OCI-LY1 (cell line): ENCODE measurements at regions not wholly inside any gene's neighbourhood (a gene's known extent, or its start where the extent isn't known, plus 50 kb on each side); places are given as distances from the start of the nearest gene placed in this dataset.

Source experiments
- H2AFZ ChIP-seq: fragments of 200-600 bp; sonication (generic), shearing (Covaris generic); 2 replicates; pipeline ENCODE4 v1.6.0; 2014; ENCODE audit warnings: antibody characterized with exemption, mild to moderate bottlenecking, low read length
- H3F3A ChIP-seq: fragments of 200-600 bp; sonication (generic), shearing (Covaris generic); 2 replicates; pipeline ENCODE4 v1.6.0; 2014; ENCODE audit warnings: mild to moderate bottlenecking, antibody characterized with exemption, low read length, moderate library complexity; ENCODE audit not compliant: insufficient read depth
- H3K27ac ChIP-seq: fragments of 200-600 bp; sonication (generic); 2 replicates; pipeline ENCODE4 v1.5.1; 2014; ENCODE audit warnings: low read length, mixed run types, mild to moderate bottlenecking, low read depth; ENCODE audit not compliant: poor library complexity, severe bottlenecking
- H3K27me3 ChIP-seq: fragments of 200-600 bp; sonication (generic); 2 replicates; pipeline ENCODE4 v1.6.0; 2014; ENCODE audit warnings: antibody characterized with exemption, mild to moderate bottlenecking, low read length, moderate library complexity; ENCODE audit not compliant: insufficient read depth
- H3K36me3 ChIP-seq: fragments of 200-600 bp; sonication (generic); 2 replicates; pipeline ENCODE4 v1.6.1; 2014; ENCODE audit warnings: mild to moderate bottlenecking, antibody characterized with exemption, low read length, moderate library complexity, mixed read lengths; ENCODE audit not compliant: insufficient read depth
- H3K4me1 ChIP-seq: fragments of 200-600 bp; sonication (generic); 2 replicates; pipeline ENCODE4 v1.5.1; 2014; ENCODE audit warnings: mild to moderate bottlenecking, low read length, moderate library complexity; ENCODE audit not compliant: insufficient read depth, severe bottlenecking
- H3K4me2 ChIP-seq: fragments of 200-600 bp; sonication (generic), shearing (Covaris generic); 2 replicates; pipeline ENCODE4 v1.6.1; 2014; ENCODE audit warnings: low read length
- H3K4me3 ChIP-seq: fragments of 200-600 bp; sonication (generic); 2 replicates; pipeline ENCODE4 v1.5.1; 2014; ENCODE audit warnings: low read length, low read depth, mild to moderate bottlenecking, mixed read lengths; ENCODE audit not compliant: poor library complexity, severe bottlenecking
- H3K79me2 ChIP-seq: fragments of 200-600 bp; shearing (Covaris generic); 2 replicates; pipeline ENCODE4 v1.6.1; 2016; ENCODE audit warnings: mixed run types, low read length, mixed read lengths; ENCODE audit not compliant: insufficient read depth
- H3K9ac ChIP-seq: fragments of 200-600 bp; sonication (generic), shearing (Covaris generic); 2 replicates; pipeline ENCODE4 v1.6.1; 2014; ENCODE audit warnings: mild to moderate bottlenecking, low read length, mixed read lengths
- H3K9me2 ChIP-seq: fragments of 200-600 bp; sonication (generic), shearing (Covaris generic); 2 replicates; pipeline ENCODE4 v1.6.1; 2014; ENCODE audit warnings: low read depth, mild to moderate bottlenecking, low read length, mixed read lengths
- H3K9me3 ChIP-seq: fragments of 200-600 bp; shearing (Covaris generic); 2 replicates; pipeline ENCODE4 v1.6.1; 2014; ENCODE audit warnings: low read length, mixed read lengths
- H4K20me1 ChIP-seq: fragments of 200-600 bp; sonication (generic), shearing (Covaris generic); 2 replicates; pipeline ENCODE4 v1.6.0; 2016; ENCODE audit warnings: mild to moderate bottlenecking, low read length; ENCODE audit not compliant: insufficient read depth
- CTCF ChIP-seq: fragments of 200-600 bp; sonication (generic), shearing (Covaris generic); IDR thresholded peaks from 2 replicates; pipeline ENCODE4 v1.5.1; 2017; ENCODE audit warnings: mild to moderate bottlenecking, antibody characterized with exemption, low read length, moderate library complexity, mixed read lengths
- EZH2 ChIP-seq: fragments of 200-600 bp; sonication (generic), shearing (Covaris generic); IDR thresholded peaks from 2 replicates; pipeline ENCODE4 v1.8.0; 2017; ENCODE audit warnings: borderline replicate concordance, mixed run types, mild to moderate bottlenecking, antibody characterized with exemption, low read length, moderate library complexity, mixed read lengths

GRCh38 chr12:90627180-90627896 lies 327.6 kb downstream of the CCER1 start:
- Histone ChIP-seq H3K9me2 (no peaks in the 10 kb centered on the region), H3K27me3 (no peaks in the 10 kb centered on the region), H3F3A (no peaks in the 10 kb centered on the region), H2AFZ (no peak overlapping the region), H3K9ac (no peak overlapping the region), H3K4me3 (no peak overlapping the region), H3K27ac (no peak overlapping the region), H3K4me2 (no peak overlapping the region), H3K79me2 (no peaks in the 10 kb centered on the region), H3K36me3 (no peaks in the 10 kb centered on the region), H3K4me1 (no peaks in the 10 kb centered on the region), H3K9me3 (no peaks in the 10 kb centered on the region), H4K20me1 (no peaks in the 10 kb centered on the region)
- TF ChIP-seq CTCF = no peak
- TF ChIP-seq EZH2 = no peak

- H3K27me3 ChIP-seq = no peaks in the 10 kb centered on the region
- H3K4me3 ChIP-seq = no peak overlapping the region
- H3K36me3 ChIP-seq = no peaks in the 10 kb centered on the region
- H3K9me2 ChIP-seq = no peaks in the 10 kb centered on the region
- H3F3A ChIP-seq = no peaks in the 10 kb centered on the region
- no peak overlapping the region for H3K9ac ChIP-seq
- TF ChIP-seq EZH2 (no peak), CTCF (no peak)
- no peaks in the 10 kb centered on the region for H3K9me3 ChIP-seq
- no peak overlapping the region for H3K4me2 ChIP-seq
- H3K4me1 ChIP-seq = no peaks in the 10 kb centered on the region
- no peak overlapping the region for H2AFZ ChIP-seq
- no peaks in the 10 kb centered on the region for H3K79me2 ChIP-seq
- no peaks in the 10 kb centered on the region for H4K20me1 ChIP-seq
- no peak overlapping the region for H3K27ac ChIP-seq
Measured at GRCh38 chr12:90622431-90622830, 332.5 kb downstream of the CCER1 start.

- H2AFZ ChIP-seq = no peak overlapping the region
- no peaks in the 10 kb centered on the region for H3K4me1 ChIP-seq
- no peak overlapping the region for H3K27ac ChIP-seq
- no peaks in the 10 kb centered on the region for H3K36me3 ChIP-seq
- H3K9me3 ChIP-seq = no peaks in the 10 kb centered on the region
- TF ChIP-seq CTCF (no peak), EZH2 (no peak)
- no peak overlapping the region for H3K9ac ChIP-seq
- H3K9me2 ChIP-seq = no peaks in the 10 kb centered on the region
- H3K79me2 ChIP-seq = no peaks in the 10 kb centered on the region
- no peak overlapping the region for H3K4me3 ChIP-seq
- H3F3A ChIP-seq = no peaks in the 10 kb centered on the region
- no peak overlapping the region for H3K4me2 ChIP-seq
- H3K27me3 ChIP-seq = no peaks in the 10 kb centered on the region
- H4K20me1 ChIP-seq = no peaks in the 10 kb centered on the region
Measured at GRCh38 chr12:90621927-90622326, 333.0 kb downstream of the CCER1 start.
